Neuronal stem cell (in vitro differentiated cells): ENCODE measurements at regions not wholly inside any gene's neighbourhood (a gene's known extent, or its start where the extent isn't known, plus 50 kb on each side); places are given as distances from the start of the nearest gene placed in this dataset.
"Not testable (repeated sequence)": the region's sequence is repeated elsewhere in the genome, so short reads cannot be mapped to it uniquely, and the experiment has no call there.

ENCODE experiments used
- DNase-seq: peaks from one replicate; pipeline ENCODE4 v3.0.0-alpha.2; 2013; ENCODE audit warnings: low spot score
- H2AFZ ChIP-seq: one replicate; pipeline ENCODE4 v1.6.1; 2013; ENCODE audit warnings: mild to moderate bottlenecking, low read length, inconsistent platforms
- H2AK5ac ChIP-seq: 2 replicates; pipeline ENCODE4 v1.6.1; 2013; ENCODE audit warnings: low read depth, mild to moderate bottlenecking, inconsistent platforms, low read length, moderate library complexity, mixed read lengths
- H2BK120ac ChIP-seq: 2 replicates; pipeline ENCODE4 v1.6.1; 2013; ENCODE audit warnings: low read depth, mild to moderate bottlenecking, inconsistent platforms, low read length, moderate library complexity, mixed read lengths
- H2BK12ac ChIP-seq: one replicate; pipeline ENCODE4 v1.6.1; 2013; ENCODE audit warnings: low read length, inconsistent platforms
- H2BK15ac ChIP-seq: 2 replicates; pipeline ENCODE4 v1.6.1; 2013; ENCODE audit warnings: mild to moderate bottlenecking, low read length, inconsistent platforms, mixed read lengths
- H2BK5ac ChIP-seq: one replicate; pipeline ENCODE4 v1.6.1; 2013; ENCODE audit warnings: inconsistent platforms, mild to moderate bottlenecking, low read length, moderate library complexity
- H3K14ac ChIP-seq: one replicate; pipeline ENCODE4 v1.6.1; 2013; ENCODE audit warnings: low read length, inconsistent platforms
- H3K18ac ChIP-seq: 2 replicates; pipeline ENCODE4 v1.6.1; 2013; ENCODE audit warnings: low read length, inconsistent platforms
- H3K23ac ChIP-seq: 2 replicates; pipeline ENCODE4 v1.6.1; 2013; ENCODE audit warnings: low read depth, mild to moderate bottlenecking, mixed read lengths, low read length, inconsistent platforms; ENCODE audit not compliant: poor library complexity
- H3K27ac ChIP-seq: replicated peaks from 3 replicates; pipeline ENCODE4 v1.5.1; 2013; ENCODE audit warnings: low read length, inconsistent platforms
- H3K27me3 ChIP-seq, 3 experiments: 2 replicates each; pipeline ENCODE4 v1.6.1; 2013; ENCODE audit warnings: low read length in 3 of 3, mild to moderate bottlenecking in 2 of 3, inconsistent platforms in 1 of 3, low read depth in 1 of 3, mixed read lengths in 1 of 3, moderate library complexity in 1 of 3; ENCODE audit not compliant: control insufficient read depth in 3 of 3, insufficient read depth in 3 of 3
- H3K36me3 ChIP-seq, 2 donors: replicated peaks in 1 of 2; 2 replicates each; pipeline ENCODE4 v1.6.1; 2013; ENCODE audit warnings: low read length in 2 of 2; ENCODE audit not compliant: control insufficient read depth in 2 of 2, insufficient read depth in 2 of 2
- H3K4ac ChIP-seq: 2 replicates; pipeline ENCODE4 v1.6.1; 2013; ENCODE audit warnings: inconsistent platforms, mild to moderate bottlenecking, low read length, moderate library complexity
- H3K4me1 ChIP-seq, 2 donors: 1 replicate in 1 of 2; 2 replicates in 1 of 2; pipeline ENCODE4 v1.6.1; 2013; ENCODE audit warnings: low read length in 2 of 2, low read depth in 1 of 2; ENCODE audit not compliant: control insufficient read depth in 2 of 2, insufficient read depth in 1 of 2
- H3K4me2 ChIP-seq: one replicate; pipeline ENCODE4 v1.6.1; 2013; ENCODE audit warnings: mild to moderate bottlenecking, low read length, inconsistent platforms; ENCODE audit not compliant: insufficient read depth, poor library complexity, severe bottlenecking
- H3K4me3 ChIP-seq, 2 donors: 2 replicates each; pipeline ENCODE4 v1.5.1; 2013; ENCODE audit warnings: low read length in 2 of 2, mild to moderate bottlenecking in 2 of 2, inconsistent platforms in 1 of 2, moderate library complexity in 1 of 2
- H3K79me1 ChIP-seq: one replicate; pipeline ENCODE4 v1.6.1; 2013; ENCODE audit warnings: low read depth, mild to moderate bottlenecking, inconsistent platforms, low read length, moderate library complexity
- H3K9ac ChIP-seq: one replicate; pipeline ENCODE4 v1.6.1; 2013; ENCODE audit warnings: mild to moderate bottlenecking, low read depth, low read length, inconsistent platforms; ENCODE audit not compliant: poor library complexity
- H3K9me3 ChIP-seq, 2 donors: replicated peaks in 1 of 2; 2 replicates each; pipeline versions ENCODE3 to v1.6.1; 2013; ENCODE audit warnings: low read length in 2 of 2, mild to moderate bottlenecking in 2 of 2, inconsistent platforms in 1 of 2, low read depth in 1 of 2, mixed read lengths in 1 of 2, moderate library complexity in 1 of 2; ENCODE audit not compliant: control insufficient read depth in 2 of 2, insufficient read depth in 1 of 2
- H4K8ac ChIP-seq: one replicate; pipeline ENCODE4 v1.6.1; 2013; ENCODE audit warnings: low read depth, mild to moderate bottlenecking, inconsistent platforms, low read length, moderate library complexity
- H4K91ac ChIP-seq: one replicate; pipeline ENCODE4 v1.6.1; 2013; ENCODE audit warnings: low read length, low read depth, mild to moderate bottlenecking, inconsistent platforms; ENCODE audit not compliant: poor library complexity
- WGBS, 2 donors: extraction: QIAGEN DNeasy Blood & Tissue Kit; methylation state at CpG; one replicate each; pipeline ENCODE4 v1.1.7; 2013; ENCODE audit warnings: missing lambda C conversion rate in 2 of 2, mixed read lengths in 1 of 2; ENCODE audit not compliant: insufficient read length in 2 of 2, insufficient replicate concordance in 1 of 2; ENCODE audit errors: extremely low coverage in 2 of 2; 5-methylcytosine and 5-hydroxymethylcytosine counted together

DNA sequence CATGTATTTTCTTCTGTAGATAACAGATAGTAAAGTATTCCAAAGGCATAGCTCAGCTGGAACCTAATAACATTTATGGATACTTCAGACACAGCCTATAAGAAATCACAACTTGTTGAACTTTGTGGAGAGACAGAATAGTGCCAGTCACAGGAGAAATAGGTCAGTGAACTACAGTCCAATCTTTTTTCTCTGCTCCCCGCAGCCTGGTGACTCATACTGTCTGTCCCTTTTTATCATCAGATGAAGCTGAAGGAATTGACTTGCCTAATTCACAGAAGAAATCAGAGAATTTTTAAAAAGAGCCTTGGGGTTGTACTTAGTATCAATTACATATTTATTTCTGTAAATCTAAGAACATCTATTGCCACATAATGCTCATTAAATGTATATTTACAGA, 222.3 kb downstream of the ALG10 start:
- no peak overlapping the region for H3K14ac ChIP-seq
- no peak overlapping the region for H4K8ac ChIP-seq
- H3K4me1 ChIP-seq: no peaks in the 10 kb centered on the region
- no peaks in the 10 kb centered on the region for H3K27me3 ChIP-seq
- no peak overlapping the region for H2AFZ ChIP-seq
- H3K18ac ChIP-seq: no peak overlapping the region
- no peak overlapping the region for H2BK12ac ChIP-seq
- H3K9ac ChIP-seq: no peak overlapping the region
- no peak overlapping the region for H3K4ac ChIP-seq
- H3K23ac ChIP-seq: no peak overlapping the region
- H2BK120ac ChIP-seq: no peak overlapping the region
- H3K79me1 ChIP-seq: no peaks in the 10 kb centered on the region
- DNase-seq: no peak
- H3K36me3 ChIP-seq: no peaks in the 10 kb centered on the region
- H3K9me3 ChIP-seq: peaks cover 0 to 10% of the 10 kb centered on the region in 2 donors
- no peak overlapping the region for H3K4me2 ChIP-seq
- WGBS, 2 donors: no CpG with 5 or more reads among the region's 1 CpG
- H2BK5ac ChIP-seq: no peak overlapping the region
- H4K91ac ChIP-seq: no peak overlapping the region
- no peak overlapping the region for H3K4me3 ChIP-seq
- H3K27ac ChIP-seq: no peak overlapping the region
- H2AK5ac ChIP-seq: no peak overlapping the region
- no peak overlapping the region for H2BK15ac ChIP-seq

DNA sequence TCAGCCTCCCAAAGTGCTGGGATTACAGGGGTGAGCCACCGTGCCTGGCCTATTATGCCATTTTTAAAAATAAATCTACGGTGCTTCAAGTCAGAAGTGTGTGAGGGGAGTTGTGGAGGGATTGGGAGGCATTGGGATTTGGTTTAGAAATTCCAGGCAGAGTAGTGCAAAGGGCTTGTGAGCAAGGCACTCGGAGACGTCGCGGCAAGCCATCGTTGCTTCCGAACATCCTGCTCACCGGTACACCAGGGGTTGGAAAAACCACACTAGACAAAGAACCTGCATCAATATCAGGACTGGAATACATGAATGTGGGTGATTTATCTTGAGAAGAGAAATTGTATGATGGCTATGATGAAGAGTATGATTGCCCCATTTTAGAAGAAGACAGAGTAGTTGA, 227.0 kb downstream of the ALG10 start:
- no peak overlapping the region for H4K8ac ChIP-seq
- H2BK5ac ChIP-seq: no peak overlapping the region
- DNase-seq: no peak
- H3K27me3 ChIP-seq: no peaks in the 10 kb centered on the region
- H3K18ac ChIP-seq: no peak overlapping the region
- no peak overlapping the region for H3K27ac ChIP-seq
- no peak overlapping the region for H2BK12ac ChIP-seq
- WGBS, 2 donors: no CpG with 5 or more reads among the region's 9 CpGs
- no peak overlapping the region for H3K23ac ChIP-seq
- no peak overlapping the region for H3K4ac ChIP-seq
- no peaks in the 10 kb centered on the region for H3K4me1 ChIP-seq
- no peaks in the 10 kb centered on the region for H3K36me3 ChIP-seq
- no peaks in the 10 kb centered on the region for H3K79me1 ChIP-seq
- no peak overlapping the region for H2AFZ ChIP-seq
- no peak overlapping the region for H4K91ac ChIP-seq
- no peak overlapping the region for H3K4me3 ChIP-seq
- peaks cover 0 to 4% of the 10 kb centered on the region in 2 donors for H3K9me3 ChIP-seq
- H3K9ac ChIP-seq: no peak overlapping the region
- H2BK120ac ChIP-seq: no peak overlapping the region
- H2AK5ac ChIP-seq: no peak overlapping the region
- H2BK15ac ChIP-seq: no peak overlapping the region
- H3K4me2 ChIP-seq: no peak overlapping the region
- H3K14ac ChIP-seq: no peak overlapping the region

DNA sequence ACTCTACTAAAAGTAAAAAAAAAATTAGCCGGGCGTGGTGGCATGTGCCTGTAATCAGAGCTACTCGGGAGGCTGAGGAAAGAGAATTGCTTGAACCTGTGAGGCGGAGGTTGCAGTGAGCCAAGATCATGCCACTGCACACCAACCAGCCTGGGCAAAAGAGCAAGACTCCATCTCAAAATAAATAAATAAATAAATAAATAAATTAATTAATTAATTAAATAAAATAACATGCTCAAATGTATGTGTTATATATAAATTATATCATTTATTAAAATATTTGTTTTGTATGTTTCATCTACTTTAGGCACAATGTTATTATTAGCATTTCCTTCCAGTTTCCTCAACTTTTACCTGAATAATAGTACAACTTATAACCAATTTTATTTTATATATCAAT, 229.6 kb downstream of the ALG10 start:
- H2AK5ac ChIP-seq, H4K8ac ChIP-seq, H2BK15ac ChIP-seq, H3K14ac ChIP-seq, H3K9ac ChIP-seq, H3K4ac ChIP-seq, H2AFZ ChIP-seq, H2BK120ac ChIP-seq, H3K27ac ChIP-seq, H3K23ac ChIP-seq, DNase-seq, H3K18ac ChIP-seq, H3K36me3 ChIP-seq, H3K4me2 ChIP-seq, H3K79me1 ChIP-seq, H2BK5ac ChIP-seq, H3K4me3 ChIP-seq, H4K91ac ChIP-seq, H3K9me3 ChIP-seq, H2BK12ac ChIP-seq, H3K4me1 ChIP-seq, H3K27me3 ChIP-seq: not testable (repeated sequence)
- WGBS, 2 donors: no CpG with 5 or more reads among the region's 4 CpGs

DNA sequence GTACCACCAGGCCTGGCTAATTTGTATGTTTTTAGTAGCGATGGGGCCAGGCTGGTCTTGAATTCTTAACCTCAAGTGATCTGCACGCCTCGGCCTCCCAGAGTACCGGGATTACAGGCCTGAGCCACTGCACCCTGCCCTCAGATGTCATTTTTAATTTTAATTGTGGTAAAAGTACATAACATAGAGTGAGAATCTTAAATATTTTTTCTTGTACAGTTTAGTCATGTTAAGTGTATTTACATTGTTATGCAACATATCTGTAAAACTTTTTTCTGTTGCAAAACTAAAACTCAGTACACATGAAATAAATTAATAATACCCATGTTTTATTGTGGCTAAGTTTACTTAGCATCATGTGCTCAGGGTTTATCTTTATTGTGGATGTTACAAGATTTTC, 231.4 kb downstream of the ALG10 start:
- H2BK120ac ChIP-seq: no peak overlapping the region
- H2BK12ac ChIP-seq: no peak overlapping the region
- H3K4me1 ChIP-seq: no peaks in the 10 kb centered on the region
- H2BK15ac ChIP-seq: no peak overlapping the region
- H3K4me3 ChIP-seq: no peak overlapping the region
- H2AFZ ChIP-seq: no peak overlapping the region
- no CpG with 5 or more reads among the region's 4 CpGs for WGBS, 2 donors
- no peak overlapping the region for H3K4ac ChIP-seq
- no peak overlapping the region for H3K23ac ChIP-seq
- peaks cover 0 to 2% of the 10 kb centered on the region in 2 donors for H3K9me3 ChIP-seq
- H3K4me2 ChIP-seq: no peak overlapping the region
- no peak overlapping the region for H3K18ac ChIP-seq
- H3K27me3 ChIP-seq: no peaks in the 10 kb centered on the region
- H3K79me1 ChIP-seq: no peaks in the 10 kb centered on the region
- no peak overlapping the region for H4K91ac ChIP-seq
- H3K27ac ChIP-seq: no peak overlapping the region
- no peak for DNase-seq
- H2AK5ac ChIP-seq: no peak overlapping the region
- no peak overlapping the region for H4K8ac ChIP-seq
- no peak overlapping the region for H3K9ac ChIP-seq
- H3K14ac ChIP-seq: no peak overlapping the region
- no peak overlapping the region for H2BK5ac ChIP-seq
- H3K36me3 ChIP-seq: no peaks in the 10 kb centered on the region
